ENCODE measurements at regions not wholly inside any gene's neighbourhood (a gene's known extent, or its start where the extent isn't known, plus 50 kb on each side); places are given as distances from the start of the nearest gene placed in this dataset.

DNA sequence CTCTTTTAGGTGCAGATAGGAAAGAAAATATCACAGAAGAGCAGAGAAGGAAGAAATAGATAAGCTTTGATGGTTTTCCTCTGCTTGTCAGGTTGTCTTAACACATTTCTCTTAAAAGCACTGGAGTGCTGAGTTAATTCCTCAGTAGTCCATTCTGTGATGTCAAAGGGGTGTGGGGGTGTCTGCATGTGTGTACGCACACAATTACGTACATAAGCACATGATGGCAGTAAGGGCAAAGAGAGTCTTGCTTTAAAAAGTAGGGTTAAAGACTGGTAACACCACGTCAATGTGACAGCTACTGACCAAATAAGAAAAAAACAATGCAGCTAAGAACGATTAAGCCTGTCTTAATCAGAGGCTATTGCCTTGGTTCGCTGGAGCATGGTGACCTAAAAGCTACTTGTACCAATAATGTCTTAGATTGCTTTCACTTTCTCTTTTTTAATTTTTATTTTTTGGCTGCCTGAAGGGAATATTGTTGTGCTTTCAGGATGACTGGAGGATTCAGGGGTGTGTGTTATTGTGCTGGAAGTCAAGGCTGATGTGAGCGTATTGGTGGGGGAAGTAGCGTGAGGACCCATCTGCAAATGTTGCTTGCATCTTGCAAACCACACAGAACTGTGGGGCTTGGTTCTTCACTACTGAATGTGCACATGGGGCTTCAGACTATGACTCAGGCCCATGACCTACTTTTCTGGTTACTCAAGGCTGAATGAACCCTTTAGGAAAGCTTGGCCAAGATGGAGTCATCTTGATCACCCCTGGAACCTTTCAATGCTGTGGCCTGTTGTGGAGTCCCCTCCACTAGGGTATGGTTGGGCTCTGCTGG, 417.8 kb upstream of the TPM1 start:
- Histone ChIP-seq H3K4me2 (ENCODE audit: control insufficient read depth, extremely low read depth, insufficient read depth, low read depth, low read length) (no peak overlapping the region), H3K4me1 (ENCODE audit: control insufficient read depth, extremely low read depth, insufficient read depth, low read length) (peaks cover 13% of the 10 kb centered on the region), H3K36me3 (ENCODE audit: control insufficient read depth in 2 of 2, extremely low read depth in 1 of 2, insufficient read depth in 2 of 2, low read length in 2 of 2) (no peaks in the 10 kb centered on the region), H3K27me3 (ENCODE audit: control insufficient read depth, extremely low read depth, insufficient read depth, low read length) (no peaks in the 10 kb centered on the region), H4K20me1 (ENCODE audit: control insufficient read depth, extremely low read depth, insufficient read depth, low read length) (no peaks in the 10 kb centered on the region), H2AFZ (ENCODE audit: control insufficient read depth, low read length) (no peak overlapping the region), H3K9ac (ENCODE audit: control insufficient read depth, extremely low read depth, insufficient read depth, low read length) (no peak overlapping the region), H3K9me1 (ENCODE audit: control insufficient read depth, extremely low read depth, insufficient read depth, low read length) (no peaks in the 10 kb centered on the region), H3K4me3 (ENCODE audit: control insufficient read depth in 2 of 3, extremely low read depth in 1 of 3, insufficient read depth in 2 of 3, low read depth in 1 of 3, low read length in 3 of 3) (no peak overlapping the region), H3K9me3 (ENCODE audit: control insufficient read depth, low read depth, low read length) (no peaks in the 10 kb centered on the region), H3K27ac (ENCODE audit: control insufficient read depth, insufficient read depth, low read length) (no peak overlapping the region), H3K79me2 (ENCODE audit: control insufficient read depth, insufficient read depth, low read length) (no peaks in the 10 kb centered on the region)
- dilution Hi-C loops (cut with MboI; ENCODE audit: extremely low pct_ligation_motif_present, low sequenced_read_pairs) = no loop called here
- FAIRE-seq (no peak), DNase-seq (ENCODE audit: low read depth, low spot score) (no peak)
- no peak for TF ChIP-seq EZH2 (IDR thresholded peaks at IDR 0.05; ENCODE audit: low read length)
- TF ChIP-seq, protein P1, sequence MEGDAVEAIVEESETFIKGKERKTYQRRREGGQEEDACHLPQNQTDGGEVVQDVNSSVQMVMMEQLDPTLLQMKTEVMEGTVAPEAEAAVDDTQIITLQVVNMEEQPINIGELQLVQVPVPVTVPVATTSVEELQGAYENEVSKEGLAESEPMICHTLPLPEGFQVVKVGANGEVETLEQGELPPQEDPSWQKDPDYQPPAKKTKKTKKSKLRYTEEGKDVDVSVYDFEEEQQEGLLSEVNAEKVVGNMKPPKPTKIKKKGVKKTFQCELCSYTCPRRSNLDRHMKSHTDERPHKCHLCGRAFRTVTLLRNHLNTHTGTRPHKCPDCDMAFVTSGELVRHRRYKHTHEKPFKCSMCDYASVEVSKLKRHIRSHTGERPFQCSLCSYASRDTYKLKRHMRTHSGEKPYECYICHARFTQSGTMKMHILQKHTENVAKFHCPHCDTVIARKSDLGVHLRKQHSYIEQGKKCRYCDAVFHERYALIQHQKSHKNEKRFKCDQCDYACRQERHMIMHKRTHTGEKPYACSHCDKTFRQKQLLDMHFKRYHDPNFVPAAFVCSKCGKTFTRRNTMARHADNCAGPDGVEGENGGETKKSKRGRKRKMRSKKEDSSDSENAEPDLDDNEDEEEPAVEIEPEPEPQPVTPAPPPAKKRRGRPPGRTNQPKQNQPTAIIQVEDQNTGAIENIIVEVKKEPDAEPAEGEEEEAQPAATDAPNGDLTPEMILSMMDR (optimal IDR thresholded peaks at IDR 0.05 in 1 of 3, IDR thresholded peaks at IDR 0.05 in 1 of 3, conservative IDR thresholded peaks at IDR 0.05 in 1 of 3; ENCODE audit: extremely low read depth in 1 of 3, insufficient read depth in 2 of 3, low read length in 3 of 3) = no peak

DNA sequence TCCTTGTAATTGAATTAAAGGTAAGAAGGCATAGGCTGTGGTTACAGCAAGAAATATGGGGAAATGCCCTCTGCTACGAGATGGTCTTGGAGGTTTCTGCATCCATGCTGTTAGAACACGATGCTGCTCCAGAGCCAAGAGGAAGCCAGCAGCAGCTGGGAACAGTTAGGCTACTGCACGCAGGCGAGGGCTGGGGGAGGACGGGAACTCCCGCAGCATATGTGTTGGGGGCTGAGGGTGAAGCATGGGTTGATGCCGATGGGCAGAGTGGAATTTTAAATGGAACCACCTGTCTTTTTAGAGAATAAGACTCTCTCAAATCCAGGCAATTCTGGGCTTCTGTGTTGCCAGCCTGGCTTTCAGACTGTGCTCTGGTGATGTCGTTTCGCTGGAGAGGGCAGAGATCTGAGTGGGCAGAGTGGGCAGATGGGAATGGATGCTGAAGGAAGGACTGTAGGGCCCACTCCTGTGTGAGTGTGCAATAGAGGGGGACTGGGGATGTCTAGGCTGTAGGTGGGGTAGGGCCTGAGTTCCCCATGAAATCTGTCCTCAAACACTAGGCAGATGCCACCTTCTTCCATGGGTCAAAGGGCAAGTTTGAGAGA, 417.0 kb upstream of the TPM1 start:
- no peaks in the 10 kb centered on the region for H3K79me2 ChIP-seq (ENCODE audit: control insufficient read depth, insufficient read depth, low read length)
- H3K27ac ChIP-seq (ENCODE audit: control insufficient read depth, insufficient read depth, low read length) = no peak overlapping the region
- dilution Hi-C loops (cut with MboI; ENCODE audit: extremely low pct_ligation_motif_present, low sequenced_read_pairs) = no loop called here
- no peak overlapping the region for H2AFZ ChIP-seq (ENCODE audit: control insufficient read depth, low read length)
- H3K27me3 ChIP-seq (ENCODE audit: control insufficient read depth, extremely low read depth, insufficient read depth, low read length) = no peaks in the 10 kb centered on the region
- TF ChIP-seq, protein P1 (optimal IDR thresholded peaks at IDR 0.05 in 1 of 3, IDR thresholded peaks at IDR 0.05 in 1 of 3, conservative IDR thresholded peaks at IDR 0.05 in 1 of 3; ENCODE audit: extremely low read depth in 1 of 3, insufficient read depth in 2 of 3, low read length in 3 of 3) = no peak
- TF ChIP-seq EZH2 (IDR thresholded peaks at IDR 0.05; ENCODE audit: low read length) = no peak
- no peaks in the 10 kb centered on the region for H3K9me3 ChIP-seq (ENCODE audit: control insufficient read depth, low read depth, low read length)
- peaks cover 13% of the 10 kb centered on the region for H3K4me1 ChIP-seq (ENCODE audit: control insufficient read depth, extremely low read depth, insufficient read depth, low read length)
- H3K9me1 ChIP-seq (ENCODE audit: control insufficient read depth, extremely low read depth, insufficient read depth, low read length) = no peaks in the 10 kb centered on the region
- no peaks in the 10 kb centered on the region for H4K20me1 ChIP-seq (ENCODE audit: control insufficient read depth, extremely low read depth, insufficient read depth, low read length)
- H3K4me2 ChIP-seq (ENCODE audit: control insufficient read depth, extremely low read depth, insufficient read depth, low read depth, low read length) = no peak overlapping the region
- H3K9ac ChIP-seq (ENCODE audit: control insufficient read depth, extremely low read depth, insufficient read depth, low read length) = no peak overlapping the region
- DNase-seq (ENCODE audit: low read depth, low spot score) (no peak), FAIRE-seq (no peak)
- no peaks in the 10 kb centered on the region for H3K36me3 ChIP-seq (ENCODE audit: control insufficient read depth in 2 of 2, extremely low read depth in 1 of 2, insufficient read depth in 2 of 2, low read length in 2 of 2)
- no peak overlapping the region for H3K4me3 ChIP-seq (ENCODE audit: control insufficient read depth in 2 of 3, extremely low read depth in 1 of 3, insufficient read depth in 2 of 3, low read depth in 1 of 3, low read length in 3 of 3)

Data from keratinocyte (primary cell).